ENCODE measurements at regions not wholly inside any gene's neighbourhood (a gene's known extent, or its start where the extent isn't known, plus 50 kb on each side); places are given as distances from the start of the nearest gene placed in this dataset.
A peak's percentile ranks its signal among the peaks of the same experiment; 100 is the strongest.

DNA sequence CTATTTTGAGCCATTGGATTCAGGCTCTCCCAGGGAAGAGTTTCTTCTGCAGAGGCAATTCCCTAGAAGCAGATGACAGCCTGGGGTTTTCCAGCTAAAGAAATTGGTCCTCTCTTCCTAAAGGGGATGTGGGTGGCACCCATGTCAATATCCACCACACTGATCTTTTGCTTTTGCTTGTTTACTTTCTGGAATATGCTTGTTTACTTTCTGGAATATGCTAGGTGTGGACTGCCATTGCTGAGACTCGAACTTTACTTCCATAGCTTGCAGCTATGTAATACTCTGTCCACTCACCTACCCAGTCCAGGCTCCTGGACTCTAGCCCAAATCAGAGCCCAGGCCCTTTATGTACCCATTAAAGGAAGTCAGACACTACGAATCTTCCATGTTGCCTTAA, 92.1 kb upstream of the SMYD2 start:
- Histone ChIP-seq H3K23ac (ENCODE audit: low read length) (peak overlapping the region; percentile 31), H4K91ac (ENCODE audit: low read depth, low read length) (no peak overlapping the region), H3K4me2 (ENCODE audit: low read length) (no peak overlapping the region), H2BK120ac (ENCODE audit: insufficient read depth, low read length, poor library complexity) (no peak overlapping the region), H3K27me3 (ENCODE audit: insufficient read depth, low read length) (peaks cover 7% of the 10 kb centered on the region), H3K4me1 (ENCODE audit: control insufficient read depth in 1 of 2, insufficient read depth in 2 of 2, low read length in 2 of 2) (peaks cover 0 to 7% of the 10 kb centered on the region in 2 experiments), H3K9me3 (ENCODE audit: insufficient read depth, low read depth, low read length) (peaks cover 2% of the 10 kb centered on the region), H3K27ac (ENCODE audit: low read depth, low read length) (no peak overlapping the region), H2AFZ (ENCODE audit: insufficient read depth, low read length, poor library complexity) (no peak overlapping the region), H3K9ac (ENCODE audit: low read length) (no peak overlapping the region), H3K14ac (ENCODE audit: low read length) (no peak overlapping the region), H2AK5ac (ENCODE audit: low read length) (no peak overlapping the region), H3K18ac (ENCODE audit: low read length) (no peak overlapping the region), H2BK5ac (ENCODE audit: low read depth, low read length, poor library complexity) (no peak overlapping the region), H3K36me3 (ENCODE audit: control insufficient read depth in 1 of 2, insufficient read depth in 2 of 2, low read length in 2 of 2) (no peaks in the 10 kb centered on the region), H3K4me3 (ENCODE audit: low read depth, low read length) (no peak overlapping the region), H3K79me1 (ENCODE audit: low read length) (peaks cover 2% of the 10 kb centered on the region), H3K79me2 (ENCODE audit: control insufficient read depth, insufficient read depth, low read length, poor library complexity) (no peaks in the 10 kb centered on the region), H4K8ac (ENCODE audit: low read depth, low read length) (no peak overlapping the region), H4K12ac (ENCODE audit: low read depth, low read length) (no peak overlapping the region), H2BK12ac (ENCODE audit: low read length) (no peak overlapping the region), H3K4ac (ENCODE audit: low read depth, low read length) (no peak overlapping the region)
- no peak for DNase-seq
- no CpG with 5 or more reads among the region's 2 CpGs for WGBS (ENCODE audit: extremely low coverage, insufficient coverage, insufficient read length)

DNA sequence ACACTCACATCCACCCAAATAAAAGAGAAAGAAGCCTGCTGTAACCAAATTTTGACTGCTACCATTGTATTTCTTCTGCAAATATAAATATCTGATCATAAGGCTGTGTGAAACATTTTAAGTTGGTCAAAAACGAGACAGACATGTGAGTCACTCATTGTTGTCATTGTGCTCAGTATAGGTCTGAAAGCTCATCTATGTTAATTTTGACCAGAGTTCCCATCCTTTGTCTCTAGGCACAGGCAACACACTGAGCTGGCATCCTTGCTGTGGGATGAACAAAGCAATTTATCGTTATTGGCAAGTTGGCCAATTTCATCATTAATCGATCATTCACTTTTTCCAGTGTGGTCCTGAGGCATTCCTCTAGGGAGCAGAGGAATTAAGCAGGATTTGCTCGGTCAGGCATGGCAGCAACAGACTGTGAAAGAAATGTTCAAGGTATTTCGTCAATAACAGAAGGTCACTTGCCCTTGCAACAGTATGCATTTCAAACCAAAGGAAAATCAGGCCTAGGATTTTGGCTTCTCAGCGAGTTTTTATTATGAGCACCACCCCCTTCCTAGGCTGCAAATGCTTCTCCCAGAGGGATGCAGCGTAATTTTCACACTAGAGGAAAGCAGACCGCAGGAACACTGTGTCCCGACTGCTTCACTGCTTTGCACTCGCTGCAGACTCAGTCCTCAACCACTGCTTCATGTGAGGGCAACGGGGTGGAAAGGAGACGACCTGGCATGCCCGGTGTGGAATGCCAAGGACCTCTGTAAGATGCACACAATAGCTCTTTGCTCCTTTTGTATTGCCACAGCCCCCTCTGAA, 87.9 kb upstream of the SMYD2 start:
- H3K36me3 ChIP-seq (ENCODE audit: control insufficient read depth in 1 of 2, insufficient read depth in 2 of 2, low read length in 2 of 2) = no peaks in the 10 kb centered on the region
- H3K9ac ChIP-seq (ENCODE audit: low read length) = no peak overlapping the region
- no peak overlapping the region for H3K23ac ChIP-seq (ENCODE audit: low read length)
- peaks cover 2% of the 10 kb centered on the region for H3K9me3 ChIP-seq (ENCODE audit: insufficient read depth, low read depth, low read length)
- no peak overlapping the region for H2BK12ac ChIP-seq (ENCODE audit: low read length)
- no peak overlapping the region for H4K8ac ChIP-seq (ENCODE audit: low read depth, low read length)
- no peak overlapping the region for H4K91ac ChIP-seq (ENCODE audit: low read depth, low read length)
- no CpG with 5 or more reads among the region's 13 CpGs for WGBS (ENCODE audit: extremely low coverage, insufficient coverage, insufficient read length)
- H3K4me3 ChIP-seq (ENCODE audit: low read depth, low read length) = no peak overlapping the region
- H3K4ac ChIP-seq (ENCODE audit: low read depth, low read length) = no peak overlapping the region
- no peak overlapping the region for H2AFZ ChIP-seq (ENCODE audit: insufficient read depth, low read length, poor library complexity)
- H2BK120ac ChIP-seq (ENCODE audit: insufficient read depth, low read length, poor library complexity) = no peak overlapping the region
- no peaks in the 10 kb centered on the region for H3K79me1 ChIP-seq (ENCODE audit: low read length)
- H3K27me3 ChIP-seq (ENCODE audit: insufficient read depth, low read length) = no peaks in the 10 kb centered on the region
- no peak overlapping the region for H3K18ac ChIP-seq (ENCODE audit: low read length)
- no peaks in the 10 kb centered on the region for H3K4me1 ChIP-seq (ENCODE audit: control insufficient read depth in 1 of 2, insufficient read depth in 2 of 2, low read length in 2 of 2)
- no peaks in the 10 kb centered on the region for H3K79me2 ChIP-seq (ENCODE audit: control insufficient read depth, insufficient read depth, low read length, poor library complexity)
- H3K27ac ChIP-seq (ENCODE audit: low read depth, low read length) = no peak overlapping the region
- H2BK5ac ChIP-seq (ENCODE audit: low read depth, low read length, poor library complexity) = no peak overlapping the region
- H3K4me2 ChIP-seq (ENCODE audit: low read length) = no peak overlapping the region
- H3K14ac ChIP-seq (ENCODE audit: low read length) = no peak overlapping the region
- no peak overlapping the region for H4K12ac ChIP-seq (ENCODE audit: low read depth, low read length)
- DNase-seq = no peak
- H2AK5ac ChIP-seq (ENCODE audit: low read length) = no peak overlapping the region

DNA sequence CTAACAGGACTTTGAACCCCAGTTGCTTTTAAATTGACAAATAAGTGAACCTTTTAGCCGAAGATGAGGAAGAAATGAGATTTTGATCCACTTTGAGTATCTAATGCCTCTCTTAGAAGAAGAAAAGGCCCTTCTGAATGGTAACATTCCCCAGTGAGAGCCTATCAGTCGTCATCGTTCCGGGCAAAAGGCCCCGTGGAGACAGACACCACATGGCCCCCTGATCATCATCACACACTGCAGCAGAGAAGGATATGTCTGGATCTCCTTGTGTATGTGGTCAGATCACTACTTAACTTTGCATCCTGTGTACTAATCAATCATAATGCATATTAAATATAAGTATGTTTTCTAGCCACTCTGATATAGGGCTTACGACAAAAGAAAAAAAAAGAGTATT, 87.3 kb upstream of the SMYD2 start:
- H3K4ac ChIP-seq (ENCODE audit: low read depth, low read length) = no peak overlapping the region
- no peaks in the 10 kb centered on the region for H3K36me3 ChIP-seq (ENCODE audit: control insufficient read depth in 1 of 2, insufficient read depth in 2 of 2, low read length in 2 of 2)
- H3K27ac ChIP-seq (ENCODE audit: low read depth, low read length) = no peak overlapping the region
- H3K23ac ChIP-seq (ENCODE audit: low read length) = no peak overlapping the region
- H2AFZ ChIP-seq (ENCODE audit: insufficient read depth, low read length, poor library complexity) = no peak overlapping the region
- no peak overlapping the region for H4K8ac ChIP-seq (ENCODE audit: low read depth, low read length)
- H3K14ac ChIP-seq (ENCODE audit: low read length) = no peak overlapping the region
- no peak overlapping the region for H2BK5ac ChIP-seq (ENCODE audit: low read depth, low read length, poor library complexity)
- no peak for DNase-seq
- no peak overlapping the region for H3K4me3 ChIP-seq (ENCODE audit: low read depth, low read length)
- H3K9ac ChIP-seq (ENCODE audit: low read length) = no peak overlapping the region
- no peak overlapping the region for H2BK120ac ChIP-seq (ENCODE audit: insufficient read depth, low read length, poor library complexity)
- no peak overlapping the region for H4K12ac ChIP-seq (ENCODE audit: low read depth, low read length)
- no peaks in the 10 kb centered on the region for H3K79me1 ChIP-seq (ENCODE audit: low read length)
- no CpG with 5 or more reads among the region's 6 CpGs for WGBS (ENCODE audit: extremely low coverage, insufficient coverage, insufficient read length)
- no peak overlapping the region for H2AK5ac ChIP-seq (ENCODE audit: low read length)
- no peaks in the 10 kb centered on the region for H3K4me1 ChIP-seq (ENCODE audit: control insufficient read depth in 1 of 2, insufficient read depth in 2 of 2, low read length in 2 of 2)
- H2BK12ac ChIP-seq (ENCODE audit: low read length) = no peak overlapping the region
- H3K9me3 ChIP-seq (ENCODE audit: insufficient read depth, low read depth, low read length) = peaks cover 2% of the 10 kb centered on the region
- no peak overlapping the region for H3K18ac ChIP-seq (ENCODE audit: low read length)
- H4K91ac ChIP-seq (ENCODE audit: low read depth, low read length) = no peak overlapping the region
- no peak overlapping the region for H3K4me2 ChIP-seq (ENCODE audit: low read length)
- no peaks in the 10 kb centered on the region for H3K79me2 ChIP-seq (ENCODE audit: control insufficient read depth, insufficient read depth, low read length, poor library complexity)
- H3K27me3 ChIP-seq (ENCODE audit: insufficient read depth, low read length) = no peaks in the 10 kb centered on the region

DNA sequence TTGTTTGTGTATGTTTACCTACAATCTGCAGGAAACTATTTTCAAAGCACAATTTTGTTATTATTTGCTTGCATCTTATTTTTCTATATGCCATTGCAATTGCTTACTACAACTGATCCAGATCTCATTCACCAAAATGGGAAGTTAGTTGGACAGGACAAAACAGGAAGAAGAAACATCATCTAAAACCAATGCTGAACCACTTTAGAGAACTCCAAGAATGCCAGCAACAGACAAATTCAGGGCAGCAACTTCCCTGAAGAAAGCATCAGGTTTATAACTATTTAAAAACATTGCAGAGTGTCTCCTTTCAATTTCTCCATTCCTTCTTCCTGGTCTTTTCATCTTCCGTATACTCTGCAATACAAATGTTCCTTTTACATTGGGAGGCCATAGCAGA, 82.4 kb upstream of the SMYD2 start:
- Histone ChIP-seq H3K9ac (ENCODE audit: low read length) (no peak overlapping the region), H4K91ac (ENCODE audit: low read depth, low read length) (no peak overlapping the region), H4K8ac (ENCODE audit: low read depth, low read length) (no peak overlapping the region), H3K4me1 (ENCODE audit: control insufficient read depth in 1 of 2, insufficient read depth in 2 of 2, low read length in 2 of 2) (no peaks in the 10 kb centered on the region), H2BK120ac (ENCODE audit: insufficient read depth, low read length, poor library complexity) (no peak overlapping the region), H3K36me3 (ENCODE audit: control insufficient read depth in 1 of 2, insufficient read depth in 2 of 2, low read length in 2 of 2) (no peaks in the 10 kb centered on the region), H4K12ac (ENCODE audit: low read depth, low read length) (no peak overlapping the region), H3K9me3 (ENCODE audit: insufficient read depth, low read depth, low read length) (no peaks in the 10 kb centered on the region), H3K79me1 (ENCODE audit: low read length) (no peaks in the 10 kb centered on the region), H2BK5ac (ENCODE audit: low read depth, low read length, poor library complexity) (no peak overlapping the region), H3K4me2 (ENCODE audit: low read length) (no peak overlapping the region), H2AFZ (ENCODE audit: insufficient read depth, low read length, poor library complexity) (no peak overlapping the region), H3K4ac (ENCODE audit: low read depth, low read length) (no peak overlapping the region), H3K27ac (ENCODE audit: low read depth, low read length) (no peak overlapping the region), H3K18ac (ENCODE audit: low read length) (no peak overlapping the region), H3K79me2 (ENCODE audit: control insufficient read depth, insufficient read depth, low read length, poor library complexity) (no peaks in the 10 kb centered on the region), H2BK12ac (ENCODE audit: low read length) (no peak overlapping the region), H3K4me3 (ENCODE audit: low read depth, low read length) (no peak overlapping the region), H3K14ac (ENCODE audit: low read length) (no peak overlapping the region), H2AK5ac (ENCODE audit: low read length) (no peak overlapping the region), H3K23ac (ENCODE audit: low read length) (no peak overlapping the region), H3K27me3 (ENCODE audit: insufficient read depth, low read length) (no peaks in the 10 kb centered on the region)
- no CpG with 5 or more reads among the region's 1 CpG for WGBS (ENCODE audit: extremely low coverage, insufficient coverage, insufficient read length)
- DNase-seq = no peak

Data from trophoblast cell (in vitro differentiated cells and primary cell).